Esophagus squamous epithelium (tissue), 5 donors: ENCODE measurements at regions not wholly inside any gene's neighbourhood (a gene's known extent, or its start where the extent isn't known, plus 50 kb on each side); places are given as distances from the start of the nearest gene placed in this dataset.

Experiments used
- DNase-seq: peaks from one replicate; lab custom pipeline; 2025; lab: John Stamatoyannopoulos, UW
- H3K27ac ChIP-seq, 4 donors: fragments of 200-600 bp; sonication (generic); one replicate each; pipeline ENCODE4 v1.5.1; 2016 to 2019; ENCODE audit warnings: mild to moderate bottlenecking in 1 of 4
- H3K27me3 ChIP-seq, 4 donors: fragments of 200-600 bp; sonication (generic); 1 replicate in 3 of 4; 2 replicates in 1 of 4; pipeline versions ENCODE4 v1.5.1 to v1.6.0; 2017 to 2021; ENCODE audit warnings: antibody characterized with exemption in 1 of 4
- H3K36me3 ChIP-seq, 3 donors: fragments of 200-600 bp; sonication (generic); one replicate each; pipeline ENCODE4 v1.5.1; 2016 to 2019
- H3K4me1 ChIP-seq, 3 donors: fragments of 200-600 bp; sonication (generic); one replicate each; pipeline ENCODE4 v1.5.1; 2017 to 2019
- H3K4me3 ChIP-seq, 4 donors: fragments of 200-600 bp; sonication (generic); 1 replicate in 3 of 4; 2 replicates in 1 of 4; pipeline ENCODE4 v1.5.1; 2016 to 2019; ENCODE audit warnings: mild to moderate bottlenecking in 2 of 4, moderate library complexity in 1 of 4
- H3K9me3 ChIP-seq, 3 donors: fragments of 200-600 bp; sonication (generic); one replicate each; pipeline ENCODE4 v1.5.1; 2016 to 2019
- POLR2A ChIP-seq, 4 donors: fragments of 450-650 bp; IDR thresholded peaks; one replicate each; pipeline ENCODE4 v1.6.1; 2017; ENCODE audit warnings: antibody characterized with exemption in 4 of 4, mild to moderate bottlenecking in 4 of 4, moderate library complexity in 3 of 4
- WGBS, 2 donors: methylation state at CpG; one replicate each; pipeline ENCODE4 v1.1.5; 2018; 5-methylcytosine and 5-hydroxymethylcytosine counted together
- intact Hi-C: fragments of 100-400 bp; cut with DNase I; formaldehyde crosslinking; loops from one replicate; pipeline ENCODE4 v1.15.0; 2022
- TF ChIP-seq, protein P1 (sequence below), 6 experiments: fragments of 450-650 bp in 4 of 6; fragments of 200-600 bp in 2 of 6; sonication (generic) in 2 of 6; IDR thresholded peaks; one replicate each; pipeline ENCODE4 v1.5.1; 2016 to 2019; ENCODE audit warnings: antibody characterized with exemption in 6 of 6, mild to moderate bottlenecking in 4 of 6, moderate library complexity in 4 of 6
- donor health status: DM: yes; HTN: yes; CAD: no.

DNA sequence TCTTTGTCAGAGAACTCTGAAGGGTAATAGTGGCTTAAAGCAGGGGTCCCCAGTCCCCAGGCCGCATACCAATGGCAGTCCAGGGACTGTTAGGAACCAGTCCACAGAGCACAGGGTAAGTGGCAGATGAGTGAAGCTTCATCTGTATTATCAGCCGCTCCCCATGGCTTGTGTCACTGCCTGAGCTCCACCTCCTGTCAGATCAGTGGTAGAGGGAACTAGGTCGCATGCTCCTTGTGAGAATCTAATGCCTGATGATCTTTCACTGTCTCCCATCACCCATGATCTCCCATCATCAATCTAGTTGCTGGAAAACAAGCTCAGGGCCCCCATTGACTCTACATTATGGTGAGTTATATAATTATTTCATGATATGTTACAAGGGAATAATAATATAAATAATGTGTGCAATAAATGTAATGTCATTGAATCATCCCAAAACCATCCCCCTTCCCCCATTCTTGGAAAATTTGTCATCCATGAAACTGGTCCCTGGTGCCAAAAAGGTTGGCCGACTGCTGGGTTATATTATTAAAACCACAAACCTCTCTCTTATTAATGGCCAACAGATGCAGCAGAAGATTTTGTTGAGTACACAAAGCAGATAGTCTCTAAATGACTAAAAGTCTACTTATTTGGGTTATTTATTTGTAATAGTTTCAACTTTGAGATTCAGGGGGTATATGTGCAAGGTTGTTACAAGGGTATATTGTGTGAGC lies 782.7 kb downstream of the CDH11 start:
- H3K27ac ChIP-seq: no peak overlapping the region
- intact Hi-C loops: no loop called here
- no peaks in the 10 kb centered on the region for H3K9me3 ChIP-seq
- no peaks in the 10 kb centered on the region for H3K4me1 ChIP-seq
- no peaks in the 10 kb centered on the region for H3K27me3 ChIP-seq
- H3K36me3 ChIP-seq: no peaks in the 10 kb centered on the region
- 57 to 66% methylated on average over 4 of the region's 4 CpGs for WGBS, 2 donors
- no peak for TF ChIP-seq POLR2A (IDR thresholded peaks at IDR 0.05)
- TF ChIP-seq, protein P1, sequence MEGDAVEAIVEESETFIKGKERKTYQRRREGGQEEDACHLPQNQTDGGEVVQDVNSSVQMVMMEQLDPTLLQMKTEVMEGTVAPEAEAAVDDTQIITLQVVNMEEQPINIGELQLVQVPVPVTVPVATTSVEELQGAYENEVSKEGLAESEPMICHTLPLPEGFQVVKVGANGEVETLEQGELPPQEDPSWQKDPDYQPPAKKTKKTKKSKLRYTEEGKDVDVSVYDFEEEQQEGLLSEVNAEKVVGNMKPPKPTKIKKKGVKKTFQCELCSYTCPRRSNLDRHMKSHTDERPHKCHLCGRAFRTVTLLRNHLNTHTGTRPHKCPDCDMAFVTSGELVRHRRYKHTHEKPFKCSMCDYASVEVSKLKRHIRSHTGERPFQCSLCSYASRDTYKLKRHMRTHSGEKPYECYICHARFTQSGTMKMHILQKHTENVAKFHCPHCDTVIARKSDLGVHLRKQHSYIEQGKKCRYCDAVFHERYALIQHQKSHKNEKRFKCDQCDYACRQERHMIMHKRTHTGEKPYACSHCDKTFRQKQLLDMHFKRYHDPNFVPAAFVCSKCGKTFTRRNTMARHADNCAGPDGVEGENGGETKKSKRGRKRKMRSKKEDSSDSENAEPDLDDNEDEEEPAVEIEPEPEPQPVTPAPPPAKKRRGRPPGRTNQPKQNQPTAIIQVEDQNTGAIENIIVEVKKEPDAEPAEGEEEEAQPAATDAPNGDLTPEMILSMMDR (IDR thresholded peaks at IDR 0.05): no peak
- no peak for DNase-seq
- no peak overlapping the region for H3K4me3 ChIP-seq

DNA sequence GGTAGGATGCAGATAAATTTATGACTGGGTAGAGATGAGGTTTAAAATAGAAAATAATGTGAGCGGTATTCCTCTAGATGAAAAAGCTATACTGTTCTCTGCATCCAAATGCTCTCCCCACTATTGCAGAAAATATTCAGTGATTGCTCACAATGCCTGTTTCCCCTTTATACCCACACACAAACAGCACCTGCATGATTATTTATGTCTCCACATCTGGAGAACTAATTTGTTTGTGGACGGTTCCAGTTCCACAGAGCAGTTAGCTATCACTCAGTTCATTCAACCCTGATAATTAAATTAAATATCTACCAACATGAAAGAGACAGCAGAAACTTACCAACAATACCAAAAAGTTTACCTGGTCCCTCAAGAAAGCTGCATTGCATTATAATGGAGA lies 800.0 kb downstream of the CDH11 start:
- intact Hi-C loops: no loop called here
- H3K4me1 ChIP-seq: no peaks in the 10 kb centered on the region
- no peak for TF ChIP-seq POLR2A (IDR thresholded peaks at IDR 0.05)
- TF ChIP-seq, protein P1 (IDR thresholded peaks at IDR 0.05): no peak
- 78 to 82% methylated on average over 2 of the region's 2 CpGs for WGBS, 2 donors
- no peak overlapping the region for H3K4me3 ChIP-seq
- H3K9me3 ChIP-seq: no peaks in the 10 kb centered on the region
- H3K27me3 ChIP-seq: no peaks in the 10 kb centered on the region
- DNase-seq: no peak
- no peaks in the 10 kb centered on the region for H3K36me3 ChIP-seq
- H3K27ac ChIP-seq: no peak overlapping the region

DNA sequence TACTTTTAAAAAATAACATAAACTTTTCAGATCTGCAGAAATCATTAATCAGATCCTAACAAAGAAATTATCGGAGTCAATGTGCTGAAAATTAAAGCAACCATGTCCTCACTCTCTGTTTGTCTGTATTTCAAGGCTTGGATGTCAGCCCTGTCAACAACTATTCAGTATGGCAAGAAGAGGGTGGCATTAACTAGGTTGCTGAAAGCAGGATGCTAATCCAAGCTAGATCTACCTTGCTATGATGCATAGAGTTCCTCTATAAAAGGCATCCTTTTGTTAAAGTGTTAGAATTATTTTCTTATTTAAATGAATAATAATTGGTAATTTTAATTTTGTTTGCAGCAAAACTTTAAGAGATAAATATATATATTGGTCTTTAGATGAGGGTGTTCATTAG lies 800.8 kb downstream of the CDH11 start:
- intact Hi-C loops: no loop called here
- WGBS, 2 donors: 53 to 63% methylated on average over 1 of the region's 1 CpG
- Histone ChIP-seq H3K36me3 (no peaks in the 10 kb centered on the region), H3K27me3 (no peaks in the 10 kb centered on the region), H3K4me1 (no peaks in the 10 kb centered on the region), H3K9me3 (no peaks in the 10 kb centered on the region), H3K27ac (no peak overlapping the region), H3K4me3 (no peak overlapping the region)
- TF ChIP-seq POLR2A (IDR thresholded peaks at IDR 0.05): no peak
- TF ChIP-seq, protein P1 (IDR thresholded peaks at IDR 0.05): no peak
- no peak for DNase-seq

DNA sequence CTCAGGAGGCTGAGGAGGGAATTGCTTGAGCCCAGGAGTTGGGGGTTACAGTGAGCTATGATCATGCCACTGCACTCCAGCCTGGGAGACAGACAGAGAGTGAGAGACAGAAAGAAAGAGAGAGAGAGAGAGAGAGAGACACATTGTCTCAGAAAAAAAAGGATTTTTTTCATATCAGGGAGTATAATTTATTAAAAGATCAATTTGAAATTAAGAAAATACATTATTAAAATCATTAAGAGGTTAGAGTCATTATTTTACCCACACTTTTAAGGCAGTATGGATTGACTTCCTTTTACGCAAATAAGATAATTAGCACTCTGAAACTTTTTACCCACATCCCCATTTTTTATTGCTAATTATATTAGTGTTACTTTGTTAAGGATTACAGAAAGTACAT lies 804.3 kb downstream of the CDH11 start:
- DNase-seq: no peak
- WGBS, 2 donors: 76 to 89% methylated on average over 1 of the region's 1 CpG
- Histone ChIP-seq H3K9me3 (no peaks in the 10 kb centered on the region), H3K36me3 (no peaks in the 10 kb centered on the region), H3K4me1 (no peaks in the 10 kb centered on the region), H3K4me3 (no peak overlapping the region), H3K27ac (no peak overlapping the region), H3K27me3 (no peaks in the 10 kb centered on the region)
- no peak for TF ChIP-seq POLR2A (IDR thresholded peaks at IDR 0.05)
- TF ChIP-seq, protein P1 (IDR thresholded peaks at IDR 0.05): no peak
- intact Hi-C loops: no loop called here

DNA sequence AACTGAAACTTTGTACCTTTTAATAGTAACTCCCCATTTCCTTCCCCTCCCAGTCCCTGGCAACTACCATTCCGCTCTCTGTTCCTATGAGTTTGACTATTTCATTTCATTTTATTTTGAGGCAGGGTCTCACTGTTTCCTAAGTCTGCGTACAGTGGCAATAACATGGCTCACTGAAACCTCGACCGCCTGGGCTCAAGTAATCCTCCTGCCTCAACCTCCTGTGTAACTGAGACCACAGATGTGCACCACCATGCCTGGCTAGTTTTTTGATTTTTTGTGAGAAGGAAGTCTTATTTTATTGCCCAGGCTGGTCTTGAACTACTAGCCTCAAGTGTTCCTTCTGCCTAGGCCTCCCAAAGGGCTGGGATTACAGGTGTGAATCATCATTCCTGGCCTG lies 808.1 kb downstream of the CDH11 start:
- Histone ChIP-seq H3K4me3 (no peak overlapping the region), H3K27me3 (no peaks in the 10 kb centered on the region), H3K27ac (no peak overlapping the region), H3K9me3 (no peaks in the 10 kb centered on the region), H3K4me1 (no peaks in the 10 kb centered on the region), H3K36me3 (no peaks in the 10 kb centered on the region)
- WGBS, 2 donors: 88% methylated on average over 4 of the region's 4 CpGs
- DNase-seq: no peak
- intact Hi-C loops: no loop called here
- TF ChIP-seq, protein P1 (IDR thresholded peaks at IDR 0.05): no peak
- TF ChIP-seq POLR2A (IDR thresholded peaks at IDR 0.05): no peak
